ENCODE measurements at regions not wholly inside any gene's neighbourhood (a gene's known extent, or its start where the extent isn't known, plus 50 kb on each side); places are given as distances from the start of the nearest gene placed in this dataset.

GRCh38 chr16:25395528-25395927, 137.9 kb upstream of the ZKSCAN2 start:
- TF ChIP-seq CTCF (IDR thresholded peaks at IDR 0.05) (0 out of 2 replicates have a peak, but pooled peaks have one; percentile 15), ETV6 (CRISPR knock-in tag; IDR thresholded peaks at IDR 0.05) (no peak), ATF2 (CRISPR knock-in tag; IDR thresholded peaks at IDR 0.05; ENCODE audit: borderline replicate concordance, low read depth) (no peak), ZNF396 (CRISPR knock-in tag; IDR thresholded peaks at IDR 0.05; ENCODE audit: borderline replicate concordance) (no peak), E2F4 (CRISPR knock-in tag; IDR thresholded peaks at IDR 0.05; ENCODE audit: borderline replicate concordance, low read depth) (no peak), ZMAT4 (CRISPR knock-in tag; IDR thresholded peaks at IDR 0.05) (no peak), IRF2 (CRISPR knock-in tag; IDR thresholded peaks at IDR 0.05; ENCODE audit: borderline replicate concordance, low read depth) (no peak), NFE2L1 (CRISPR knock-in tag; IDR thresholded peaks at IDR 0.05) (no peak), ZNF317 (CRISPR knock-in tag; IDR thresholded peaks at IDR 0.05; ENCODE audit: borderline replicate concordance, low read depth) (no peak), CREM (CRISPR knock-in tag; IDR thresholded peaks at IDR 0.05) (no peak), IRF1 (CRISPR knock-in tag; IDR thresholded peaks at IDR 0.05) (no peak), CBFB (CRISPR knock-in tag; IDR thresholded peaks at IDR 0.05; ENCODE audit: low read depth) (no peak), FOXJ3 (CRISPR knock-in tag; IDR thresholded peaks at IDR 0.05; ENCODE audit: borderline replicate concordance) (no peak)

Data from WTC11 (cell line).